WTC11 (cell line): ENCODE measurements at regions not wholly inside any gene's neighbourhood (a gene's known extent, or its start where the extent isn't known, plus 50 kb on each side); places are given as distances from the start of the nearest gene placed in this dataset.

Experiments used
- NFE2L1 ChIP-seq: sonication (generic); formaldehyde crosslinking; IDR thresholded peaks from 2 replicates; pipeline ENCODE4 v1.8.1; 2023; ENCODE audit warnings: missing genetic modification reagents
- TP53 ChIP-seq: sonication (generic); formaldehyde crosslinking; IDR thresholded peaks from 2 replicates; pipeline ENCODE4 v1.8.1; 2023; ENCODE audit warnings: mild to moderate bottlenecking, missing genetic modification reagents
- ZNF396 ChIP-seq: fragments of 250-450 bp; sonication (Bioruptor Pico); IDR thresholded peaks from 2 replicates; pipeline ENCODE4 v1.8.0; 2021; ENCODE audit warnings: mild to moderate bottlenecking, moderate library complexity, borderline replicate concordance
- TF ChIP-seq, protein P1 (sequence below): fragments of 200-600 bp; IDR thresholded peaks from 2 replicates; pipeline ENCODE4 v1.8.0; 2022; ENCODE audit warnings: antibody characterized with exemption

DNA sequence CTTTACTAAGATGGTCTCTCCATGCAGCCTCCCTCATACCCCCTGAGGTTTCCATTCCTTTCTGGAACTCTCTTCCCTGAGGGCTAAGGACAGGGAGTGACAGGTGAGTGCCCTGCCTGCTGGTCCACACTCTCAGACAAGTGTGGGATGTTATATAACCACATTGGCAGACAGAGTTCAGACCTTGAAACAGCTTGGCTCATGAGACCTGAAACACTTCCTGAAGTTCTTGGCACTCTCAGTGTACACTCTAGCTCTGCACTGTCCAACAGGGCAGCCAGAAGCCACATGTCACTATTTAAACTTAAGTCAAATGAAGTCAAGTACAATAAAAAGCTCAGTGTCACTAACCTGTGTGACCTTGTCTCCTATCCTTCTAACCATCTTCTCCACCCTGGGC is 188.5 kb downstream of the ZNF621 start:
- TF ChIP-seq, protein P1, sequence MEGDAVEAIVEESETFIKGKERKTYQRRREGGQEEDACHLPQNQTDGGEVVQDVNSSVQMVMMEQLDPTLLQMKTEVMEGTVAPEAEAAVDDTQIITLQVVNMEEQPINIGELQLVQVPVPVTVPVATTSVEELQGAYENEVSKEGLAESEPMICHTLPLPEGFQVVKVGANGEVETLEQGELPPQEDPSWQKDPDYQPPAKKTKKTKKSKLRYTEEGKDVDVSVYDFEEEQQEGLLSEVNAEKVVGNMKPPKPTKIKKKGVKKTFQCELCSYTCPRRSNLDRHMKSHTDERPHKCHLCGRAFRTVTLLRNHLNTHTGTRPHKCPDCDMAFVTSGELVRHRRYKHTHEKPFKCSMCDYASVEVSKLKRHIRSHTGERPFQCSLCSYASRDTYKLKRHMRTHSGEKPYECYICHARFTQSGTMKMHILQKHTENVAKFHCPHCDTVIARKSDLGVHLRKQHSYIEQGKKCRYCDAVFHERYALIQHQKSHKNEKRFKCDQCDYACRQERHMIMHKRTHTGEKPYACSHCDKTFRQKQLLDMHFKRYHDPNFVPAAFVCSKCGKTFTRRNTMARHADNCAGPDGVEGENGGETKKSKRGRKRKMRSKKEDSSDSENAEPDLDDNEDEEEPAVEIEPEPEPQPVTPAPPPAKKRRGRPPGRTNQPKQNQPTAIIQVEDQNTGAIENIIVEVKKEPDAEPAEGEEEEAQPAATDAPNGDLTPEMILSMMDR: no peak
- TF ChIP-seq TP53 (no peak), ZNF396 (CRISPR knock-in tag) (no peak), NFE2L1 (CRISPR knock-in tag) (no peak)
